ENCODE measurements at regions not wholly inside any gene's neighbourhood (a gene's known extent, or its start where the extent isn't known, plus 50 kb on each side); places are given as distances from the start of the nearest gene placed in this dataset.

DNA sequence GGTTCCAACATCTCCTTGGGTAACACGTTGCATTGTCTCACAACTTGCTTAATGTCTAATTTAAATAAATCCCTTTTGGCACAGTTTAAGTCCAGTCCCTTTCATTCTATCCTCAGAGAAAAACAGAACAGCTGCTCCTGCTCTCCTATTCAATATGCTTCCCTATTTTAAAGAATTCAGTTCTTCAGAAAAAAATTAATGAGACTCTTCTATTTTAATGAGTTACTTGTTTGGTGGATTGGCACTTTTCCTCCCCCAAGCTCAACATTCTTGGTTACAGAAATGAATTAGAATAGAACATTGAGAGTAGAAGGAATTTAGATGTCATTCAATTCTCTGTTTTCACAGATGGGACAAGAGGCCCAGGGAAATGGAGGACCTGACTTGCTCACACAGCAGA, 116.9 kb upstream of the ATP8B1 start:
- no peak for DNase-seq (ENCODE audit: low read depth in 3 of 3, low spot score in 2 of 3)

- no peak for DNase-seq (ENCODE audit: low read depth in 3 of 3, low spot score in 2 of 3)
Measured at GRCh38 chr18:57918601-57919000, 115.5 kb upstream of the ATP8B1 start.

- DNase-seq (ENCODE audit: low read depth in 3 of 3, low spot score in 2 of 3), result no peak
Measured at GRCh38 chr18:57916684-57917083, 113.6 kb upstream of the ATP8B1 start.

DNA sequence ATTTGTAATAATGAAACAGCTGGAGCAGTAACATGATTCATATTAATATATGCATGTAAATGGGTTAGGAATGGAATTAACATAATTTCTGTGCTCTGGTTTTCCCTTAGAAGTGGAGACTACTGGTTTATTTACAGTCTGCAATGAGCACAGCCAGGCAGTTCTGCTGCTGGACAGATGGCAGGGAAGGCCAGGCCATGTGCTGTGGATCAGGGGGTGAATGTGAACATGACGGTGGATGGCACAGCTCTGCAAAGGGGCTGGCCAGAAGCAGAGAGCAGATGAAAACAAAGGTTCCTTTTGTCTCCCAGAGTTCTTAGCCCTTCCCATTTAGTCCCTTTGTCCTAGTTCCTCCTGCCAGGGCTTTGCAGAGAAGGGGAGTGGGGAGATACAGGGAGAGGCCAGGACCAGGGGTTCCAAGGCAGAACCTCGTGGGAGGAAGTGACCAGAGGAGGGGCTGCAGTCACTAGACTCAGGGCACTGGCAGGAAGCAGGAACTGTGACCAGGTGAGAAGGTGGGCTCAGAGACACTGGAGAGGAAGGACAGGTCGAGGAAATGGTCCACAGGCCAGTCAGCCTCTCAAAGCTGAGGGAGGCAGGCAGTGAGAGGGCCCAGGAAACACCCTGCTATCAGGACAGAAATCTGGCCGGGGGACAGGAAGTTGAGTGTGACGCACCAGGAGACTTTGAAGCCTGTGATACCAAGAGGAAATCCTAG, 112.9 kb upstream of the ATP8B1 start:
- no peak for DNase-seq (ENCODE audit: low read depth in 3 of 3, low spot score in 2 of 3)

DNA sequence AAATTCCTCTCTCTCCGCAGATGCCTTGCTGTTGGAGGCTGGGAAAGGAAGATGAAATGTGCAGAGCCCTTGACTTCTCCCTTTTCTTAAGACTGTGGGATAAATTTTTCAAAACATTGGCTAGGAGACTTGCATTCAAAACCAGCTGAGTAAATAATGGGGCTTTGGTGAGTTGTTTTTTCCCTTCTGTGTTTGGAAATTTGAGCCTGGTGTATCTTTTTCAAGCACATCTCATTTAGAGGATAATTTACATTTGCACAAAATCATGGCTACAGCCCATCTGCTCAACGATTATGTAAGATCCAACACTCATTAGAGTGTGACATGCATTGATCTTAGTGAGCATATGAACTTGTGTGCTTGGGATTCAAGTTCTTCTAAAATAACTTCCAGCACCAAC, 112.1 kb upstream of the ATP8B1 start:
- no peak for DNase-seq (ENCODE audit: low read depth in 3 of 3, low spot score in 2 of 3)

DNA sequence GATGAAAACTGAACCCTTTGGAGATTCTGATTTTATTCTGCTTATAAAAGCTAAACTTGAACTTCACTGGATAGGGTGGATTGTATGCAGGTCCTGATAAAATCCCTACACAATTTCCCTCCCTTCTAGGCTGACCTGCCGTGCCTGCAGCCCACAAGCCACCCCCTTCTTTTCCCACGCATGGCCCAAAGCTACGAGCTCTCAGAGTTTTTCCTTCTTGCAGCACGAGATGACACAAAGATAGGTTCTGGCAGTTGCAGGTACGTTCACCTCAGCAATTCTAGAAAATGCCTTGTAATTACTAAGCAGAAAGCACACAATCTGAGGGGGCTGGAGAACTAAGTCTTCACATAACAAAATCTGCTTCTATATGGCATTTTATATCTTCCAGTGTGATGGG, 110.6 kb upstream of the ATP8B1 start:
- DNase-seq (ENCODE audit: low read depth in 3 of 3, low spot score in 2 of 3), result no peak

GRCh38 chr18:57910817-57911216, 107.7 kb upstream of the ATP8B1 start:
- no peak for DNase-seq (ENCODE audit: low read depth in 3 of 3, low spot score in 2 of 3)

DNA sequence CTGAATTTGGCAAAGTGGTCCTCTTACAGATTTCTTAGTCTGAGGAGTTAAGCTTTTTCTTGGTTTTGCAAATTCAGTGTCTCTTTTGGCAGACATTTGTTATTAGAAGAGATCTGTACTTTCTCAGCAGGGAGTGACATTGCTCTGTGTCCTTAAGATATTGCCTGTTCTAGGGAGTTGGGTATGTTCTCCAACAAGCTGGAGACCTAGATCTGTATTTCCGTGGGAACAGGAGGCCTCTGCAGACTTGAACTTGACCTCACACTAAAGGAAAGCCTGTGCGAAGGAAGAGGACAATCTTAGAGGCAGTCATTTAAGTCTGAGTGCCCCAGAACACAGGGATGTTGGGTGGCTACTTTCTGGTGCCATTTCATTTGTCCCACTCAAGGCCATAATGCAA, 107.0 kb upstream of the ATP8B1 start:
- no peak for DNase-seq (ENCODE audit: low read depth in 3 of 3, low spot score in 2 of 3)

GRCh38 chr18:57909620-57910019, 106.5 kb upstream of the ATP8B1 start:
- DNase-seq (ENCODE audit: low read depth in 3 of 3, low spot score in 2 of 3), result no peak

- DNase-seq (ENCODE audit: low read depth in 3 of 3, low spot score in 2 of 3), result no peak
Measured at GRCh38 chr18:57908092-57908491, 105.0 kb upstream of the ATP8B1 start.

DNA sequence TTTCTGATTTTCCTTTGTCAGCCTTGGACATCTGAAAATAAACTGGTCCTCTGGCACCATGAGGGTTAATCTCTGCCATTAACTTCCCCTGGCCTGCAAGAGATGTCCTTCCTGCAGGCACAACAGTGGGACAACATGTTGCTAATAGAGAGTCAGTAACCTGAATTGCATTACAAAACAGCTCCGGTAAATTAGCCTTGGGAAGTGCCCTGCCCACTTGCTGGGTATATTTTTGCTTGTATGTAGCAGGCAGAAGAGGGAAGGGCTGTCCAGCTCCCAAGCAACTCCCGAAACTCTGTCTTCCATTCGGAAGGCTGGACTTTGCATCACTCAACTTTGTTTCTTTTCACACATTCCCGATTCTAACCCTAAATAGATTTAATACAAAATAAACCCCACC, 104.4 kb upstream of the ATP8B1 start:
- no peak for DNase-seq (ENCODE audit: low read depth in 3 of 3, low spot score in 2 of 3)

DNA sequence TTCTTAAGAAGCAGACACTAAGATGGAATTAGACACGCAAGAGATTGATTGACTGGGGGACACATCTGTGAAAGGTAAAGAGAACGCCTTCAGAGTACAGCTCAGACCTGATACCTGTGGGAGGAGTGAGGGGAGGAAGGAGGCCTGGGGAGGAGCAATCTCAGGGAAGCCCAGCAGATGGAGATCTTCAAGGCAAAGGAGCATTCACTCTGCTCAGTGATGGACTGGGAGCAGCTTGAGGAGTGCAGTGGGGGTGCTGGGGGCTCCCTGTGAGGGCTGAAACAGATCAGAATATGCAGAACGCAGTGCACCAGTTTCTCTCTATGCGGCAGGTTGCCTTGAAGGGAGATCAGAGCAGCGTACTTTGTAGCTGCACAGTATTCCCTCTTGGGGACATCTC, 103.7 kb upstream of the ATP8B1 start:
- no peak for DNase-seq (ENCODE audit: low read depth in 3 of 3, low spot score in 2 of 3)

DNA sequence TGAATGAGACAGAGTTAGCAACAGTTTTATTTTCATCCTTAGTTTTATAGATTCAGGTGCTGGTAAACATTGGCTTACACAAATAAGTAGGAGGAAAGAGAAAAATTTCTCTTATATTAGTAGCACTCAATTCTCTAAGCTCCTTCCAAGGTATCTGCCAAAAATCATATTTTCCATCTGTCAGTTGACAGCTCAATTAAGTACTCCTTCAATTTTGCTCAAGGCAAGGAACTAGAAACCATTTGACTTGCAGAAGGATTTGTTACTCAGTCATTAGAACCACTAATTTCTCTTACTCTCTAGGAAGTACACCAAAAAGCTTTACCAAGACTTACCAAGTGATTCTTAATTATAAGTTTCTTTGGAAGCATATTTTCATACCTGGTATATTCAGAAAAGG, 101.4 kb upstream of the ATP8B1 start:
- DNase-seq (ENCODE audit: low read depth in 3 of 3, low spot score in 2 of 3), result no peak

DNA sequence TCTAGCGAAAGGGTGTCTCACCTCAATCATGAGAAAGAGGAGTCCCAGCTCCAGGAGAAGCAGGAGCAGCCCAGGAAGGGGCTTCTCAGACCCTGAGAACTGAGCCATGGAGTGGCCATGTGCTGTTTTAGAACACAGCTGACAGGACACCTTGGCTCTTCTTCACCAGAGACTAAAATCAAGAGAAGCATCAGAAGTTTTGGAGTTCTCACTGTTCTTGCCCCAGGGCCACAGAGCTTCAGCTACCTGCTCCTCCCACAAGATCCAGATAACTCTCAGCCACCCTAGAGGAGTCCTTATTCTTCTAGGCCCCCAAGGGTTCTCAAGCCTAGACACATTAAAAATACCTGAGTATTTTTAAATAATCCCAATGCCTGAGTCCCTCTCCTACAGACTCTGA, 99.6 kb upstream of the ATP8B1 start:
- DNase-seq (ENCODE audit: low read depth in 3 of 3, low spot score in 2 of 3), result no peak

DNA sequence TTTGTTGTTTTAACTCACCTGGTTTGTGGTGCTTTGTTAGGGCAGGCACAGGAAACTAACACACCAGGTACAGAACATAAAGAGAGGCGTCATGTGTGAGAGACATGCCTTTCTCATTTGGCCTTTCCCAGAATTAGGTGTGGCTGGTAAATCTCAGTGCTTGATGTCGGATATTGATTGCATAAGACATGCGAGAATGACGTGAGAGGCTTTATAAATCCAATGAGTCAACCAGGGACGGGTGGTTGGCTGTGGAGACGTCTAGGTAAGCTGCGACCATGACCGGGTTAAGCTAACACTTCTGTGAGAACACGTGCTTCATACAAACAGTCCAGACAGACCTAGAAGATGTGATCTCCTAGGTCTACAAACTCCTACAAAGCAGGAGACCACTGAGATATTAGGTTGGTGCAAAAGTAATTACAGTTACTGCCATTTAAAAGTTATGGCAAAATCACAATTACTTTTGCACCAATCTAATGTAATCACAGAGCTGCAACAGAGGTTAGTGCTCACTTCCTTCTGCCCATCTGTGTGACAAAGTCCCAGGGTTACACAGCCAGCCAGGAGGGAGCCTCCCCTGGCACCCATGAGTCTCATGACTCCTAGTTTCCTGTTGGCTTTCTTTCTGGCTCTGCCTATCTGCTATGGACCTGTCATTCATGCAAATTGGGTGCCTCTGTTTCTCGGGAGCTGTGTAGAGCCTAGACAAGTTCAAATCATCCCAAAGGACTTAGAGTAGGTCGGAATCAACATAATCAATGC, 98.9 kb upstream of the ATP8B1 start:
- no peak for DNase-seq (ENCODE audit: low read depth in 3 of 3, low spot score in 2 of 3)

DNA sequence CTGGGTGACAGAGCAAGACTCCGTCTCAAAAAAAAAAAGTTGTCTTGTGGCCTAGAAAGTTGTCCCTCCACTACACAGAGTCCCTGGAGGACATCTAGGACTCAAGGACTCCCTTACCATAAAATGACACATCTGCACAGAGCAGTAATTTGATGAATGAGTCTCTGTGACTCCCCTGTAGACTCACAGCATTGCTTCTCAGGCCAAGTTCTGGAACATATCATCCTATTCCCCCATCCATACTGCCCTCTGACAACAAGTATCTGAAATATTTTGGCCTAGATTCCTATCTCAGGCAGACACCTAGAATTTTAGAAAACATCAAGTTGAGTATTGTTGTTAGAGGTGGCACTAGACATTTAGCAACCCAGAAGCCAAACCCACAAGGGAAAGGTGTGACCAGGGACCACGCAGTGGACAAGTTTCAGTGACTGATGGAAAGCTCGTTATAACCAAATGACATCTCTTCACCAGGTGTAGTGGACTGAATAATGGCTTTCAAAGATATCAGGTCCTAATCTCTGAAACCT, 97.9 kb upstream of the ATP8B1 start:
- DNase-seq (ENCODE audit: low read depth in 3 of 3, low spot score in 2 of 3), result no peak

- no peak for DNase-seq (ENCODE audit: low read depth in 3 of 3, low spot score in 2 of 3)
Measured at GRCh38 chr18:57898506-57899124, 95.5 kb upstream of the ATP8B1 start.

- no peak for DNase-seq (ENCODE audit: low read depth in 3 of 3, low spot score in 2 of 3)
Measured at GRCh38 chr18:57895182-57895581, 92.1 kb upstream of the ATP8B1 start.

DNA sequence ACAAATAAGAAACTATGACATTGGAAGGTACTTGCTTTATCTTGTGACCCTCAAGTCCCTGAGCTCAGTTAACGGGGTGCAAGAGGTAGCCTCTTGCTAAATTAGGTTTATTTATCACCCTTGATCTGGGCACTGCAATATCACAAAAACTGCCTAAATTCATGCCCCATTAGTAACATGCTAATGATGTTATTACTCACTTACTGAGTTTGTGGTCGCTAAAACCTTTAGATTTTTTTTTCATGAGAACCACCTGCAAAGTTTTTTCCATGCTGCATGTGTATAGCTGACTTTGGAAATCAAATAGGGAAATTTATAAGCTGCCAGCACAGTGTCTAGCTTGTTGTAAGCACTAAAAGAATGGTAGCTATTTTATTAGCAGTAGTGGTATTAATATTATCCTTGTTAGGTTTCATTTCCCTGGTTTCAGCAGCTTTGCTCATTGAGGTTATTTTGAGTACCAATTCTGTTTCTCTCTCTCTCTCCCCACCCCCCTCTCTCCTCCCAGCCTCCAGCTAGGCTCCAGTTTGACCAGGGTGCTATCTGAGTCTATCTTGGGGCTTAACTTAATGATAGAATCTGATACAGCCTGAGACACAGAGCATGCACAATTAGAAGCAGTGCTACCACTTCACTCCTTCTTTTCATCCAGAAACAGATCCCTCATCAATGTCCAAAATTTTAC, 88.7 kb upstream of the ATP8B1 start:
- DNase-seq (ENCODE audit: low read depth in 3 of 3, low spot score in 2 of 3), result no peak

DNA sequence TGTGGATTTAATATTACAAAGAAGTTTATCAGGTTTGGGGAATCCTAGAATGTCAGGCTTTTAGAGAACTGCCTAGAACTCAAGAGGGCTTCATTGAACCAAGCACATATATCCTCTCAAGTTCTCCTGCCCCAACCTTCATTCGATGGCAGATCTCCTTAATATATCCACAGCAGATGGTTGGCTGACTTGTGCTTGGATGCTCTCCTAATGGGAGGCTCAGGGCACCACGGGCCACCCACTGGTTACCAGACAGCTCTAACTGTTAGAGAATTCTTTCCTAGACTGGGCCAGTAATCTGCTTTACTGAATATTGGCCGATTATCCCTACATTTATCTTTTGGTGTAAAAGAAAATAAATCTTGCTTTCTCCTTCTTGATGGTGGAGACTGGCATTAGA, 87.2 kb upstream of the ATP8B1 start:
- DNase-seq (ENCODE audit: low read depth in 3 of 3, low spot score in 2 of 3), result no peak

DNA sequence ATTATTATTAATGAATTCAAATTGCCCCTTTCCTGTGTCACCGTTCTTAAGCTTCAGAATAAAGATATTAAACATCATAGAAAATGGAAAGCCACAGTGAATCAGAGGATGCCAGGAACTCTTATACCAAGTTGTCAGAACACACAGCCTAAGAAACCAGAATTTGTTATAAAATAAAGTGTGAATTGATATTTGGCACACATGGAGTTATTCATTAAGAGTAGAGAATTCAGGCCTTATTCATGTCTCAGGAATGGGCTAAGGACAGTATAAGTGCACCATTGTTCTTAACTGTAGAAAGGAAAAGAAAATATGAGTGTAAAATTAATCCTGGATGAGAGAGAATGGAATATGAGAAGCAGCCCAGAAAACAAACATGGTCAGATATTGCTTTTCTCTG, 86.7 kb upstream of the ATP8B1 start:
- DNase-seq (ENCODE audit: low read depth in 3 of 3, low spot score in 2 of 3), result no peak
